Retinal pigment epithelial cell (primary cell): ENCODE measurements at regions not wholly inside any gene's neighbourhood (a gene's known extent, or its start where the extent isn't known, plus 50 kb on each side); places are given as distances from the start of the nearest gene placed in this dataset.
"Not testable (repeated sequence)": the region's sequence is repeated elsewhere in the genome, so short reads cannot be mapped to it uniquely, and the experiment has no call there.

Source experiments
- DNase-seq: peaks from one replicate; pipeline ENCODE4 v3.0.0-alpha.2; 2010; ENCODE audit warnings: low read depth
- H3K4me3 ChIP-seq: 2 replicates; pipeline ENCODE4 v1.5.1; 2011; ENCODE audit warnings: mild to moderate bottlenecking, low read length, control low read depth, moderate library complexity
- CTCF ChIP-seq: conservative IDR thresholded peaks from 2 replicates; pipeline ENCODE4 v1.5.1; 2011; ENCODE audit warnings: low read depth, low read length, control low read depth, inconsistent platforms

GRCh38 chr4:189869236-189869635, 71.4 kb upstream of the FRG1 start:
- H3K4me3 ChIP-seq, result no peak overlapping the region
- TF ChIP-seq CTCF, result no peak
- no peak for DNase-seq

- TF ChIP-seq CTCF, result no peak
Measured at GRCh38 chr4:189870511-189871234, 70.0 kb upstream of the FRG1 start.

GRCh38 chr4:189874591-189874990, 66.1 kb upstream of the FRG1 start:
- no peak for DNase-seq
- H3K4me3 ChIP-seq, result no peak overlapping the region
- no peak for TF ChIP-seq CTCF

More at GRCh38 chr4:189870511-189871234, 70.0 kb upstream of the FRG1 start:
- no peak overlapping the region for H3K4me3 ChIP-seq
- DNase-seq, result no peak

- H3K4me3 ChIP-seq, DNase-seq: not testable (repeated sequence)
Measured at GRCh38 chr4:189881190-189881589, 59.5 kb upstream of the FRG1 start.

GRCh38 chr4:189888407-189888806, 52.3 kb upstream of the FRG1 start:
- not testable (repeated sequence) for DNase-seq, H3K4me3 ChIP-seq
